ENCODE measurements at regions not wholly inside any gene's neighbourhood (a gene's known extent, or its start where the extent isn't known, plus 50 kb on each side); places are given as distances from the start of the nearest gene placed in this dataset.

- TF ChIP-seq CTCF (IDR thresholded peaks at IDR 0.05), result no peak
- no peak for TF ChIP-seq POLR2A (IDR thresholded peaks at IDR 0.05)
Observed at GRCh38 chr13:61138857-61139256, 276.8 kb downstream of the PCDH20 start.
